ENCODE measurements at regions not wholly inside any gene's neighbourhood (a gene's known extent, or its start where the extent isn't known, plus 50 kb on each side); places are given as distances from the start of the nearest gene placed in this dataset.

DNA sequence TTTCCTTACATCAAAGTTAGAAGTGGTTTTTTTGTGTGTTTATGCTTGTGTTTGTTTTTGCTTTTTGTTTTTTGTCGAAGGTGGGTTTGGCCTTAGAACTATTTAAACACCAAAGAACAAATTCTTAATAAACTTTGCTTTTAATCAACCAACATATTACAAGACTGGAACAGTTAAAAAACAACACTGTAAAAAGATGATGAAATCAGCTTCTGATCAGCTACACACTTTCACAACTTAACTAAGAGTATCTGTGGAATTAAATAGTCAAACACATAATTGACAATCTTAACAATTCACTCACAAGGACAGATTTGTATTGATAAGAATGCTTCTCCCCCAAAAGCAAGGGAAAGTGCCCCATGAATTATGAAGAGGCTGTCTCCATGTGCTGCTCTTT is 58.8 kb downstream of the MRPL32 start:
- TF ChIP-seq POLR2AphosphoS5 (IDR thresholded peaks at IDR 0.05) (no peak), POLR2A (IDR thresholded peaks at IDR 0.05) (no peak), EP300 (IDR thresholded peaks at IDR 0.05; ENCODE audit: low read depth) (no peak)
- TF ChIP-seq, protein P1, sequence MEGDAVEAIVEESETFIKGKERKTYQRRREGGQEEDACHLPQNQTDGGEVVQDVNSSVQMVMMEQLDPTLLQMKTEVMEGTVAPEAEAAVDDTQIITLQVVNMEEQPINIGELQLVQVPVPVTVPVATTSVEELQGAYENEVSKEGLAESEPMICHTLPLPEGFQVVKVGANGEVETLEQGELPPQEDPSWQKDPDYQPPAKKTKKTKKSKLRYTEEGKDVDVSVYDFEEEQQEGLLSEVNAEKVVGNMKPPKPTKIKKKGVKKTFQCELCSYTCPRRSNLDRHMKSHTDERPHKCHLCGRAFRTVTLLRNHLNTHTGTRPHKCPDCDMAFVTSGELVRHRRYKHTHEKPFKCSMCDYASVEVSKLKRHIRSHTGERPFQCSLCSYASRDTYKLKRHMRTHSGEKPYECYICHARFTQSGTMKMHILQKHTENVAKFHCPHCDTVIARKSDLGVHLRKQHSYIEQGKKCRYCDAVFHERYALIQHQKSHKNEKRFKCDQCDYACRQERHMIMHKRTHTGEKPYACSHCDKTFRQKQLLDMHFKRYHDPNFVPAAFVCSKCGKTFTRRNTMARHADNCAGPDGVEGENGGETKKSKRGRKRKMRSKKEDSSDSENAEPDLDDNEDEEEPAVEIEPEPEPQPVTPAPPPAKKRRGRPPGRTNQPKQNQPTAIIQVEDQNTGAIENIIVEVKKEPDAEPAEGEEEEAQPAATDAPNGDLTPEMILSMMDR (IDR thresholded peaks at IDR 0.05), result no peak
